H1 (cell line): ENCODE measurements at regions not wholly inside any gene's neighbourhood (a gene's known extent, or its start where the extent isn't known, plus 50 kb on each side); places are given as distances from the start of the nearest gene placed in this dataset.

Experiments
- CTCF ChIA-PET: fragments of 300-600 bp; sonication (Branson Sonifier 250); formaldehyde crosslinking; loops from one replicate; lab custom pipeline; 2021; ENCODE audit not compliant: partially characterized antibody; lab: Charles Lee
- POLR2A ChIA-PET: fragments of 300-600 bp; sonication (Branson Sonifier 250); formaldehyde crosslinking; loops from one replicate; lab custom pipeline; 2021; ENCODE audit warnings: inconsistent platforms; ENCODE audit not compliant: partially characterized antibody; lab: Charles Lee
- DNase-seq, 2 experiments: peaks; one replicate each; pipeline versions ENCODE4 v3.0.0 to v3.0.0-alpha.2; 2010 to 2022; ENCODE audit warnings: low spot score in 2 of 2, low read depth in 1 of 2, mixed read lengths in 1 of 2
- FAIRE-seq: peaks from 2 replicates; lab custom pipeline; 2011; peaks lifted over from hg19 to GRCh38; lab: Jason Lieb, UNC
- H2AFZ ChIP-seq: 2 replicates; pipeline ENCODE4 v1.8.1; 2012; ENCODE audit warnings: low read length, inconsistent platforms
- H2AK5ac ChIP-seq: 2 replicates; pipeline ENCODE4 v1.6.1; 2013; ENCODE audit warnings: low read depth, low read length
- H2BK120ac ChIP-seq: replicated peaks from 2 replicates; pipeline ENCODE3; 2013; ENCODE audit warnings: low read depth, low read length, inconsistent platforms
- H2BK12ac ChIP-seq: 2 replicates; pipeline ENCODE4 v1.6.1; 2013; ENCODE audit warnings: low read depth, low read length
- H2BK15ac ChIP-seq: 2 replicates; pipeline ENCODE4 v1.6.1; 2013; ENCODE audit warnings: low read length
- H2BK20ac ChIP-seq: 2 replicates; pipeline ENCODE4 v1.6.1; 2013; ENCODE audit warnings: low read length
- H2BK5ac ChIP-seq: 2 replicates; pipeline ENCODE4 v1.6.1; 2013; ENCODE audit warnings: low read depth, low read length
- H3K14ac ChIP-seq: 2 replicates; pipeline ENCODE4 v1.6.1; 2013; ENCODE audit warnings: inconsistent platforms; ENCODE audit not compliant: insufficient read length
- H3K18ac ChIP-seq: 2 replicates; pipeline ENCODE4 v1.6.1; 2013; ENCODE audit warnings: low read length; ENCODE audit errors: extremely low read depth
- H3K23ac ChIP-seq: 2 replicates; pipeline ENCODE4 v1.6.1; 2013; ENCODE audit warnings: inconsistent platforms; ENCODE audit not compliant: insufficient read length
- H3K23me2 ChIP-seq: 2 replicates; pipeline ENCODE4 v1.6.1; 2013; ENCODE audit warnings: low read depth, low read length
- H3K27ac ChIP-seq: 2 replicates; pipeline ENCODE4 v1.6.1; 2011; ENCODE audit warnings: low read depth, low read length, inconsistent platforms
- H3K27me3 ChIP-seq, 4 experiments: replicated peaks in 1 of 4; 1 replicate in 1 of 4; 2 replicates in 3 of 4; pipeline versions ENCODE4 v1.6.1 to v1.8.1; 2011 to 2013; ENCODE audit warnings: low read length in 3 of 4, mild to moderate bottlenecking in 3 of 4, inconsistent platforms in 2 of 4, mixed read lengths in 2 of 4, moderate library complexity in 1 of 4; ENCODE audit not compliant: control insufficient read depth in 3 of 4, insufficient read depth in 3 of 4; ENCODE audit errors: extremely low read depth in 1 of 4
- H3K36me3 ChIP-seq, 4 experiments: 2 replicates each; pipeline versions ENCODE4 v1.6.1 to v1.8.1; 2011 to 2013; ENCODE audit warnings: mild to moderate bottlenecking in 4 of 4, low read length in 3 of 4, moderate library complexity in 2 of 4, control low read depth in 1 of 4, inconsistent platforms in 1 of 4; ENCODE audit not compliant: insufficient read depth in 4 of 4, control insufficient read depth in 2 of 4
- H3K4ac ChIP-seq: replicated peaks from 2 replicates; pipeline ENCODE3; 2013; ENCODE audit warnings: low read length, low read depth, mixed read lengths, inconsistent platforms; ENCODE audit not compliant: insufficient read length
- H3K4me1 ChIP-seq, 4 experiments: replicated peaks in 1 of 4; 1 replicate in 1 of 4; 2 replicates in 3 of 4; pipeline versions ENCODE4 v1.6.1 to v1.8.1; 2011 to 2013; ENCODE audit warnings: low read length in 3 of 4, inconsistent platforms in 2 of 4, mixed read lengths in 1 of 4; ENCODE audit not compliant: insufficient read depth in 4 of 4, control insufficient read depth in 3 of 4
- H3K4me2 ChIP-seq, 2 experiments: 2 replicates each; pipeline versions ENCODE4 v1.6.1 to v1.8.1; 2011 to 2013; ENCODE audit warnings: low read depth in 2 of 2, low read length in 2 of 2, control low read depth in 1 of 2, inconsistent platforms in 1 of 2, mild to moderate bottlenecking in 1 of 2; ENCODE audit not compliant: insufficient read depth in 1 of 2
- H3K4me3 ChIP-seq, 4 experiments: fragments of 200-600, 300-600 bp in 1 of 4; sonication (generic), shearing (Covaris generic), sonication (Bioruptor Twin) in 1 of 4; 2 replicates each; pipeline versions ENCODE4 v1.5.1 to v1.8.1; 2011 to 2016; ENCODE audit warnings: low read length in 4 of 4, low read depth in 3 of 4, control low read depth in 2 of 4, inconsistent platforms in 2 of 4, mild to moderate bottlenecking in 2 of 4, mixed read lengths in 1 of 4, moderate library complexity in 1 of 4; ENCODE audit not compliant: insufficient read depth in 2 of 4; ENCODE audit errors: extremely low read depth in 1 of 4
- H3K56ac ChIP-seq: replicated peaks from 2 replicates; pipeline ENCODE3; 2013; ENCODE audit warnings: low read depth, mild to moderate bottlenecking, mixed read lengths, low read length, inconsistent platforms; ENCODE audit not compliant: insufficient read length
- H3K79me1 ChIP-seq: 2 replicates; pipeline ENCODE4 v1.6.1; 2013; ENCODE audit warnings: low read depth, low read length, control low read depth
- H3K79me2 ChIP-seq, 2 experiments: 2 replicates each; pipeline versions ENCODE4 v1.6.1 to v1.8.1; 2012 to 2013; ENCODE audit warnings: low read length in 2 of 2, mild to moderate bottlenecking in 2 of 2, inconsistent platforms in 1 of 2; ENCODE audit not compliant: insufficient read depth in 2 of 2, control insufficient read depth in 1 of 2
- H3K9ac ChIP-seq, 4 experiments: replicated peaks in 1 of 4; 1 replicate in 1 of 4; 2 replicates in 3 of 4; pipeline versions ENCODE4 v1.6.1 to v1.8.1; 2011 to 2013; ENCODE audit warnings: low read depth in 3 of 4, low read length in 3 of 4, control low read depth in 2 of 4, mild to moderate bottlenecking in 2 of 4, moderate library complexity in 2 of 4, inconsistent platforms in 1 of 4; ENCODE audit errors: extremely low read depth in 1 of 4
- H3K9me3 ChIP-seq, 2 experiments: 2 replicates each; pipeline versions ENCODE4 v1.6.1 to v1.8.1; 2012 to 2013; ENCODE audit warnings: mild to moderate bottlenecking in 2 of 2, moderate library complexity in 2 of 2, control low read depth in 1 of 2, inconsistent platforms in 1 of 2, low read depth in 1 of 2, low read length in 1 of 2, mixed read lengths in 1 of 2; ENCODE audit not compliant: insufficient read depth in 2 of 2
- H4K20me1 ChIP-seq, 2 experiments: replicated peaks in 1 of 2; 2 replicates each; pipeline versions ENCODE3 to v1.8.1; 2011 to 2013; ENCODE audit warnings: inconsistent platforms in 2 of 2, low read length in 2 of 2, mild to moderate bottlenecking in 1 of 2; ENCODE audit not compliant: insufficient read depth in 2 of 2, control insufficient read depth in 1 of 2
- H4K5ac ChIP-seq: 2 replicates; pipeline ENCODE4 v1.6.1; 2013; ENCODE audit warnings: low read length, low read depth, mixed read lengths, inconsistent platforms; ENCODE audit not compliant: insufficient read length
- H4K8ac ChIP-seq: 2 replicates; pipeline ENCODE4 v1.8.0; 2013; ENCODE audit warnings: mild to moderate bottlenecking, moderate library complexity, low read length, inconsistent platforms; ENCODE audit not compliant: insufficient read depth; ENCODE audit errors: extremely low read depth
- H4K91ac ChIP-seq: replicated peaks from 2 replicates; pipeline ENCODE3; 2013; ENCODE audit warnings: low read length, mixed read lengths, inconsistent platforms; ENCODE audit not compliant: insufficient read length
- CHD2 ChIP-seq: IDR thresholded peaks from 2 replicates; pipeline ENCODE4 v1.6.1; 2012; ENCODE audit warnings: low read length, improper control_type of control experiment
- EP300 ChIP-seq, 2 experiments: IDR thresholded peaks; 1 replicate in 1 of 2; 2 replicates in 1 of 2; pipeline ENCODE4 v1.6.1; 2011 to 2012; ENCODE audit warnings: low read depth in 2 of 2, low read length in 2 of 2, mild to moderate bottlenecking in 2 of 2, borderline replicate concordance in 1 of 2, inconsistent platforms in 1 of 2, moderate library complexity in 1 of 2
- JUND ChIP-seq: IDR thresholded peaks from 2 replicates; pipeline ENCODE4 v1.6.1; 2011; ENCODE audit warnings: mild to moderate bottlenecking, improper control_type of control experiment, low read length
- KDM4A ChIP-seq: IDR thresholded peaks from one replicate; pipeline ENCODE4 v1.7.1; 2012; ENCODE audit warnings: low read depth, mild to moderate bottlenecking, moderate library complexity, low read length, inconsistent platforms; ENCODE audit not compliant: severe bottlenecking
- MAX ChIP-seq: IDR thresholded peaks from 2 replicates; pipeline ENCODE4 v1.6.1; 2012; ENCODE audit warnings: inconsistent platforms
- PHF8 ChIP-seq: fragments of 200-600 bp; sonication (generic); conservative IDR thresholded peaks from 2 replicates; pipeline ENCODE4 v1.7.1; 2012; ENCODE audit warnings: low read depth, mild to moderate bottlenecking, inconsistent platforms, low read length, moderate library complexity
- POLR2AphosphoS5 ChIP-seq: IDR thresholded peaks from 2 replicates; pipeline ENCODE4 v1.6.1; 2011; ENCODE audit warnings: low read depth, low read length
- RBBP5 ChIP-seq: IDR thresholded peaks from 2 replicates; pipeline ENCODE4 v1.7.1; 2012; ENCODE audit warnings: low read depth, mild to moderate bottlenecking, inconsistent platforms, low read length, moderate library complexity, borderline replicate concordance
- RXRA ChIP-seq: IDR thresholded peaks from 2 replicates; pipeline ENCODE4 v1.6.1; 2011; ENCODE audit warnings: low read depth, mild to moderate bottlenecking, low read length, moderate library complexity; ENCODE audit not compliant: insufficient read depth
- SIN3A ChIP-seq, 2 experiments: IDR thresholded peaks in 1 of 2; conservative IDR thresholded peaks in 1 of 2; 2 replicates each; pipeline ENCODE4 v1.6.1; 2011 to 2012; ENCODE audit warnings: low read length in 2 of 2, improper control_type of control experiment in 1 of 2, low read depth in 1 of 2, mild to moderate bottlenecking in 1 of 2
- SP4 ChIP-seq: IDR thresholded peaks from 2 replicates; pipeline ENCODE4 v1.6.1; 2012; ENCODE audit warnings: low read length, inconsistent platforms
- SRF ChIP-seq: IDR thresholded peaks from 2 replicates; pipeline ENCODE4 v1.6.1; 2011; ENCODE audit warnings: mild to moderate bottlenecking, low read depth, low read length, moderate library complexity
- SUZ12 ChIP-seq: fragments of 200-600 bp; sonication (generic); IDR thresholded peaks from 2 replicates; pipeline ENCODE4 v1.6.1; 2012; ENCODE audit warnings: mild to moderate bottlenecking, inconsistent platforms, low read length, moderate library complexity, mixed read lengths
- USF2 ChIP-seq: IDR thresholded peaks from 2 replicates; pipeline ENCODE4 v1.6.1; 2011; ENCODE audit warnings: low read length, improper control_type of control experiment
- WGBS, 2 experiments: shearing (Covaris generic) in 1 of 2; methylation state at CpG; one replicate each; pipeline versions ENCODE4 v1.1.6 to v1.1.7; 2013 to 2015; ENCODE audit warnings: low lambda C conversion rate in 2 of 2, mixed read lengths in 2 of 2, inconsistent platforms in 1 of 2, low coverage in 1 of 2, missing lambda C conversion rate in 1 of 2; ENCODE audit not compliant: insufficient replicate concordance in 2 of 2, insufficient coverage in 1 of 2, insufficient read length in 1 of 2; ENCODE audit errors: extremely low coverage in 1 of 2, missing lambda C conversion rate in 1 of 2; 5-methylcytosine and 5-hydroxymethylcytosine counted together

- POLR2A ChIA-PET, result no interaction called here
- 95% methylated on average over 6 of the region's 6 CpGs; no CpG with 5 or more reads in 1 of the 2 experiments for WGBS, 2 experiments
- no peaks in the 10 kb centered on the region for H4K20me1 ChIP-seq
- no peak for TF ChIP-seq KDM4A
- TF ChIP-seq SRF, result no peak
- no peak for TF ChIP-seq EP300 (IDR thresholded peaks at IDR 0.05; ENCODE audit: borderline replicate concordance in 1 of 2, low read depth in 2 of 2, low read length in 2 of 2)
- no peak for TF ChIP-seq RBBP5
- TF ChIP-seq SIN3A (conservative IDR thresholded peaks at IDR 0.05 in 1 of 2, IDR thresholded peaks at IDR 0.05 in 1 of 2; ENCODE audit: low read depth in 1 of 2, low read length in 2 of 2), result no peak
- no peak for TF ChIP-seq JUND
- TF ChIP-seq SUZ12, result no peak
- TF ChIP-seq RXRA, result no peak
- TF ChIP-seq MAX, result no peak
- no peak for TF ChIP-seq PHF8
- no peak for TF ChIP-seq POLR2AphosphoS5
- no peak for TF ChIP-seq USF2
- TF ChIP-seq SP4, result no peak
- no peak for TF ChIP-seq CHD2
Measured at GRCh38 chr14:98242903-98243302, 1029.1 kb downstream of the BCL11B start.

More at GRCh38 chr14:98242903-98243302, 1029.1 kb downstream of the BCL11B start:
- Histone ChIP-seq H3K36me3 (no peaks in the 10 kb centered on the region), H3K4me1 (no peaks in the 10 kb centered on the region), H3K9ac (no peak overlapping the region), H2BK5ac (no peak overlapping the region), H2BK12ac (no peak overlapping the region), H3K23ac (no peak overlapping the region), H2BK20ac (no peak overlapping the region), H3K27me3 (no peaks in the 10 kb centered on the region), H3K79me2 (no peaks in the 10 kb centered on the region), H3K14ac (no peak overlapping the region), H4K8ac (no peak overlapping the region), H2BK120ac (no peak overlapping the region), H3K9me3 (peaks cover 0 to 1% of the 10 kb centered on the region in 2 experiments; a peak in 2 of 4 replicates), H2AFZ (no peak overlapping the region), H3K4me3 (no peak overlapping the region), H3K4ac (peak overlapping the region; percentile 71), H3K18ac (no peak overlapping the region), H4K91ac (no peak overlapping the region), H3K23me2 (no peaks in the 10 kb centered on the region), H3K4me2 (no peak overlapping the region), H2AK5ac (no peak overlapping the region), H3K27ac (no peak overlapping the region), H3K79me1 (no peaks in the 10 kb centered on the region), H4K5ac (no peak overlapping the region), H2BK15ac (no peak overlapping the region), H3K56ac (no peak overlapping the region)
- FAIRE-seq (no peak), DNase-seq (no peak)
- CTCF ChIA-PET, result interaction anchor here (0.6 kb wide), 1 partner anchor 1184 kb away, joined by 3 read pairs; no protein-coding TSS in a partner anchor
